ENCODE measurements at regions not wholly inside any gene's neighbourhood (a gene's known extent, or its start where the extent isn't known, plus 50 kb on each side); places are given as distances from the start of the nearest gene placed in this dataset.
A peak's percentile ranks its signal among the peaks of the same experiment; 100 is the strongest.

DNA sequence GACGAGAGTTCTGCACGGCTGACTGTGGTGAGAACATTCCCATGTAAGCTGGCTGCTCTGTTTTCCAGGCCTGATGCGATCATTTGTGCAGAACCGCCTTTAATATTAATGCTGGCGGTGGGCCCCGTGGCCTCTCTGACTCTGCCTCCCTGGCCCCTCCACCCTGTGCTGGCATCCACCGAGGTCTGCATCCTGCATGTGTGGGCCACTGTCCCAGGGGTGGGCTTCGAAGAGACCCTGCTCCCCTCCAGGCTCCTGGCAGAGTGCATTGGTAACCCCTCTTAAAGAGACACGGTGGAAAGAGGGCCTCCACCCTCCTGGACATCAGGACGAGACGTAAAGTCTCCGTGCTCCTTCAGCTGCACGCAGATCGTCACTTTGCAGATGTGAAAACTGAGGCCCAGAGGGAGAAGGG is 67.3 kb upstream of the FAM20C start (continued):
- TF ChIP-seq STAT1 (IDR thresholded peaks at IDR 0.05; ENCODE audit: unreplicated experiment) (no peak), ZNF114 (CRISPR knock-in tag; IDR thresholded peaks at IDR 0.05) (no peak), NANOG (IDR thresholded peaks at IDR 0.05; ENCODE audit: borderline replicate concordance) (no peak), ZNF331 (CRISPR knock-in tag; IDR thresholded peaks at IDR 0.05; ENCODE audit: low read depth) (no peak), POLR2AphosphoS5 (IDR thresholded peaks at IDR 0.05; ENCODE audit: low read depth) (no peak), CREB1 (CRISPR knock-in tag; IDR thresholded peaks at IDR 0.05; ENCODE audit: low read depth) (no peak), EZH2phosphoT487 (IDR thresholded peaks at IDR 0.05; ENCODE audit: unreplicated experiment) (no peak), JUNB (IDR thresholded peaks at IDR 0.05; ENCODE audit: unreplicated experiment) (no peak)
- TF ChIP-seq, protein P1, sequence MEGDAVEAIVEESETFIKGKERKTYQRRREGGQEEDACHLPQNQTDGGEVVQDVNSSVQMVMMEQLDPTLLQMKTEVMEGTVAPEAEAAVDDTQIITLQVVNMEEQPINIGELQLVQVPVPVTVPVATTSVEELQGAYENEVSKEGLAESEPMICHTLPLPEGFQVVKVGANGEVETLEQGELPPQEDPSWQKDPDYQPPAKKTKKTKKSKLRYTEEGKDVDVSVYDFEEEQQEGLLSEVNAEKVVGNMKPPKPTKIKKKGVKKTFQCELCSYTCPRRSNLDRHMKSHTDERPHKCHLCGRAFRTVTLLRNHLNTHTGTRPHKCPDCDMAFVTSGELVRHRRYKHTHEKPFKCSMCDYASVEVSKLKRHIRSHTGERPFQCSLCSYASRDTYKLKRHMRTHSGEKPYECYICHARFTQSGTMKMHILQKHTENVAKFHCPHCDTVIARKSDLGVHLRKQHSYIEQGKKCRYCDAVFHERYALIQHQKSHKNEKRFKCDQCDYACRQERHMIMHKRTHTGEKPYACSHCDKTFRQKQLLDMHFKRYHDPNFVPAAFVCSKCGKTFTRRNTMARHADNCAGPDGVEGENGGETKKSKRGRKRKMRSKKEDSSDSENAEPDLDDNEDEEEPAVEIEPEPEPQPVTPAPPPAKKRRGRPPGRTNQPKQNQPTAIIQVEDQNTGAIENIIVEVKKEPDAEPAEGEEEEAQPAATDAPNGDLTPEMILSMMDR (conservative IDR thresholded peaks at IDR 0.05; ENCODE audit: low read depth in 2 of 2), result no peak

DNA sequence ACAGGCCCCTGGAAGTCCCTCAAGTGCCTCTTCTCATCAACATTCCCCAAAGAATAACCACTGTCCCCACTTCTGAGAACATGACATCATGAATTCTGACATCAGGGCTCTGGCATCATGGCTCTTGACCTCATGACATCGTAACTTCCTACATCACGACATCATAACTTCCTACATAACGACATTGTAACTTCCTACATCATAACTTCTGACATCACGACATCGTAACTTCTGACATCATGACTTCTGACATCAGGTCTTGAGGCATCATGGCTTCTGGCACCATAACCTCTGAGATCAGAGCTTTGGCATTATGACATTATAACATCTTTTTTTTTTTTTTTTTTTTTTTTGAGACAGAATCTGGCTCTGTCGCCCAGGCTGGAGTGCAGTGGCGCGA is 66.7 kb upstream of the FAM20C start:
- H3K4me1 ChIP-seq (ENCODE audit: insufficient read depth), result peaks cover 25% of the 10 kb centered on the region
- no peaks in the 10 kb centered on the region for H3K79me2 ChIP-seq (replicated peaks; ENCODE audit: insufficient read depth)
- H3K36me3 Mint-ChIP-seq (ENCODE audit: low read depth), result no peaks in the 10 kb centered on the region
- no peak overlapping the region for H3K4me3 Mint-ChIP-seq
- H3K36me3 ChIP-seq (ENCODE audit: insufficient read depth), result no peaks in the 10 kb centered on the region
- no peak overlapping the region for H3K4me3 ChIP-seq
- no peak overlapping the region for H2AFZ ChIP-seq
- no peaks in the 10 kb centered on the region; the same call in 2 of the 3 replicates for H3K9me3 Mint-ChIP-seq
- no peaks in the 10 kb centered on the region for H3K27me3 ChIP-seq (ENCODE audit: insufficient read depth)
- H3K27me3 Mint-ChIP-seq (ENCODE audit: insufficient read depth, low read depth, poor library complexity), result peaks cover 11% of the 10 kb centered on the region
- H3K4me1 Mint-ChIP-seq, result peaks cover 31% of the 10 kb centered on the region
- ATAC-seq (no peak), DNase-seq (ENCODE audit: low spot score) (no peak)
- H3K27ac Mint-ChIP-seq, result no peak overlapping the region
- no peaks in the 10 kb centered on the region for H4K20me1 ChIP-seq (replicated peaks; ENCODE audit: insufficient read depth)
- H3K4me2 ChIP-seq, result no peak overlapping the region
- peaks cover 8% of the 10 kb centered on the region; the same call in 1 of the 2 replicates for H3F3A ChIP-seq (replicated peaks; ENCODE audit: low read depth)
- TF ChIP-seq JUNB (IDR thresholded peaks at IDR 0.05; ENCODE audit: unreplicated experiment), result no peak
- TF ChIP-seq, protein P2, sequence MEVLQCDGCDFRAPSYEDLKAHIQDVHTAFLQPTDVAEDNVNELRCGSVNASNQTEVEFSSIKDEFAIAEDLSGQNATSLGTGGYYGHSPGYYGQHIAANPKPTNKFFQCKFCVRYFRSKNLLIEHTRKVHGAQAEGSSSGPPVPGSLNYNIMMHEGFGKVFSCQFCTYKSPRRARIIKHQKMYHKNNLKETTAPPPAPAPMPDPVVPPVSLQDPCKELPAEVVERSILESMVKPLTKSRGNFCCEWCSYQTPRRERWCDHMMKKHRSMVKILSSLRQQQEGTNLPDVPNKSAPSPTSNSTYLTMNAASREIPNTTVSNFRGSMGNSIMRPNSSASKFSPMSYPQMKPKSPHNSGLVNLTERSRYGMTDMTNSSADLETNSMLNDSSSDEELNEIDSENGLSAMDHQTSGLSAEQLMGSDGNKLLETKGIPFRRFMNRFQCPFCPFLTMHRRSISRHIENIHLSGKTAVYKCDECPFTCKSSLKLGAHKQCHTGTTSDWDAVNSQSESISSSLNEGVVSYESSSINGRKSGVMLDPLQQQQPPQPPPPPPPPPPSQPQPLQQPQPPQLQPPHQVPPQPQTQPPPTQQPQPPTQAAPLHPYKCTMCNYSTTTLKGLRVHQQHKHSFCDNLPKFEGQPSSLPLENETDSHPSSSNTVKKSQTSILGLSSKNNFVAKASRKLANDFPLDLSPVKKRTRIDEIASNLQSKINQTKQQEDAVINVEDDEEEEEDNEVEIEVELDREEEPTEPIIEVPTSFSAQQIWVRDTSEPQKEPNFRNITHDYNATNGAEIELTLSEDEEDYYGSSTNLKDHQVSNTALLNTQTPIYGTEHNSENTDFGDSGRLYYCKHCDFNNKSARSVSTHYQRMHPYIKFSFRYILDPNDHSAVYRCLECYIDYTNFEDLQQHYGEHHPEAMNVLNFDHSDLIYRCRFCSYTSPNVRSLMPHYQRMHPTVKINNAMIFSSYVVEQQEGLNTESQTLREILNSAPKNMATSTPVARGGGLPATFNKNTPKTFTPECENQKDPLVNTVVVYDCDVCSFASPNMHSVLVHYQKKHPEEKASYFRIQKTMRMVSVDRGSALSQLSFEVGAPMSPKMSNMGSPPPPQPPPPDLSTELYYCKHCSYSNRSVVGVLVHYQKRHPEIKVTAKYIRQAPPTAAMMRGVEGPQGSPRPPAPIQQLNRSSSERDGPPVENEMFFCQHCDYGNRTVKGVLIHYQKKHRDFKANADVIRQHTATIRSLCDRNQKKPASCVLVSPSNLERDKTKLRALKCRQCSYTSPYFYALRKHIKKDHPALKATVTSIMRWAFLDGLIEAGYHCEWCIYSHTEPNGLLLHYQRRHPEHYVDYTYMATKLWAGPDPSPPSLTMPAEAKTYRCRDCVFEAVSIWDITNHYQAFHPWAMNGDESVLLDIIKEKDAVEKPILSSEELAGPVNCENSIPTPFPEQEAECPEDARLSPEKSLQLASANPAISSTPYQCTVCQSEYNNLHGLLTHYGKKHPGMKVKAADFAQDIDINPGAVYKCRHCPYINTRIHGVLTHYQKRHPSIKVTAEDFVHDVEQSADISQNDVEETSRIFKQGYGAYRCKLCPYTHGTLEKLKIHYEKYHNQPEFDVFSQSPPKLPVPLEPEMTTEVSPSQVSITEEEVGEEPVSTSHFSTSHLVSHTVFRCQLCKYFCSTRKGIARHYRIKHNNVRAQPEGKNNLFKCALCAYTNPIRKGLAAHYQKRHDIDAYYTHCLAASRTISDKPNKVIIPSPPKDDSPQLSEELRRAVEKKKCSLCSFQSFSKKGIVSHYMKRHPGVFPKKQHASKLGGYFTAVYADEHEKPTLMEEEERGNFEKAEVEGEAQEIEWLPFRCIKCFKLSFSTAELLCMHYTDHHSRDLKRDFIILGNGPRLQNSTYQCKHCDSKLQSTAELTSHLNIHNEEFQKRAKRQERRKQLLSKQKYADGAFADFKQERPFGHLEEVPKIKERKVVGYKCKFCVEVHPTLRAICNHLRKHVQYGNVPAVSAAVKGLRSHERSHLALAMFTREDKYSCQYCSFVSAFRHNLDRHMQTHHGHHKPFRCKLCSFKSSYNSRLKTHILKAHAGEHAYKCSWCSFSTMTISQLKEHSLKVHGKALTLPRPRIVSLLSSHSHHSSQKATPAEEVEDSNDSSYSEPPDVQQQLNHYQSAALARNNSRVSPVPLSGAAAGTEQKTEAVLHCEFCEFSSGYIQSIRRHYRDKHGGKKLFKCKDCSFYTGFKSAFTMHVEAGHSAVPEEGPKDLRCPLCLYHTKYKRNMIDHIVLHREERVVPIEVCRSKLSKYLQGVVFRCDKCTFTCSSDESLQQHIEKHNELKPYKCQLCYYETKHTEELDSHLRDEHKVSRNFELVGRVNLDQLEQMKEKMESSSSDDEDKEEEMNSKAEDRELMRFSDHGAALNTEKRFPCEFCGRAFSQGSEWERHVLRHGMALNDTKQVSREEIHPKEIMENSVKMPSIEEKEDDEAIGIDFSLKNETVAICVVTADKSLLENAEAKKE (CRISPR knock-in tag; IDR thresholded peaks at IDR 0.05), result no peak
- TF ChIP-seq CREB1 (CRISPR knock-in tag; IDR thresholded peaks at IDR 0.05; ENCODE audit: low read depth), result peak; percentile 80
- H3K27ac ChIP-seq (ENCODE audit: low read depth), result no peak overlapping the region
- no peaks in the 10 kb centered on the region for H3K9me2 ChIP-seq (ENCODE audit: insufficient read depth)

Data from GM23338 (cell line).